Kasumi-1 (cell line): ENCODE measurements at regions not wholly inside any gene's neighbourhood (a gene's known extent, or its start where the extent isn't known, plus 50 kb on each side); places are given as distances from the start of the nearest gene placed in this dataset.
"Not testable (repeated sequence)": the region's sequence is repeated elsewhere in the genome, so short reads cannot be mapped to it uniquely, and the experiment has no call there.

Experiments used
- DNase-seq, 2 experiments: peaks; one replicate each; lab custom pipeline; 2025; lab: John Stamatoyannopoulos, UW

- not testable (repeated sequence) for DNase-seq
Observed at GRCh38 chr12:88368077-88368476, 212.2 kb downstream of the KITLG start.

GRCh38 chr12:88371416-88372183 lies 208.7 kb downstream of the KITLG start:
- no peak for DNase-seq

- no peak for DNase-seq
Observed at GRCh38 chr12:88375306-88376305, 204.7 kb downstream of the KITLG start.

GRCh38 chr12:88377973-88378372 lies 202.3 kb downstream of the KITLG start:
- DNase-seq = no peak

- no peak for DNase-seq
Observed at GRCh38 chr12:88381466-88381865, 198.8 kb downstream of the KITLG start.

GRCh38 chr12:88383405-88383804 lies 196.9 kb downstream of the KITLG start:
- no peak for DNase-seq

GRCh38 chr12:88388566-88389540 lies 191.4 kb downstream of the KITLG start:
- peak; percentile 38 to 54 for DNase-seq

GRCh38 chr12:88390811-88391210 lies 189.5 kb downstream of the KITLG start:
- no peak for DNase-seq

- no peak for DNase-seq
Observed at GRCh38 chr12:88391556-88391955, 188.7 kb downstream of the KITLG start.

- DNase-seq = peak; percentile 52 to 65
Observed at GRCh38 chr12:88393017-88393767, 187.1 kb downstream of the KITLG start.

GRCh38 chr12:88398031-88398430 lies 182.2 kb downstream of the KITLG start:
- no peak for DNase-seq

- no peak for DNase-seq
Observed at GRCh38 chr12:88399811-88400210, 180.5 kb downstream of the KITLG start.

- DNase-seq = no peak
Observed at GRCh38 chr12:88400302-88400701, 180.0 kb downstream of the KITLG start.

- no peak for DNase-seq
Observed at GRCh38 chr12:88401155-88401554, 179.1 kb downstream of the KITLG start.

GRCh38 chr12:88406905-88407304 lies 173.4 kb downstream of the KITLG start:
- DNase-seq = no peak

GRCh38 chr12:88408823-88409222 lies 171.4 kb downstream of the KITLG start:
- DNase-seq = no peak

- no peak for DNase-seq
Observed at GRCh38 chr12:88409257-88409656, 171.0 kb downstream of the KITLG start.

- DNase-seq = no peak
Observed at GRCh38 chr12:88411689-88412088, 168.6 kb downstream of the KITLG start.

- DNase-seq = no peak
Observed at GRCh38 chr12:88413646-88414045, 166.6 kb downstream of the KITLG start.

GRCh38 chr12:88416155-88416554 lies 164.1 kb downstream of the KITLG start:
- no peak for DNase-seq

GRCh38 chr12:88416786-88417185 lies 163.5 kb downstream of the KITLG start:
- DNase-seq = no peak
